Lower lobe of right lung (tissue), 2 donors: ENCODE measurements at regions not wholly inside any gene's neighbourhood (a gene's known extent, or its start where the extent isn't known, plus 50 kb on each side); places are given as distances from the start of the nearest gene placed in this dataset.

ENCODE experiments used
- ATAC-seq, 2 donors: fragments of 200-7000 bp; cut with Tn5 transposase; one replicate each; pipeline ENCODE4 v1.9.1; 2020 to 2022; ENCODE audit warnings: mild to moderate bottlenecking in 2 of 2, moderate library complexity in 2 of 2
- DNase-seq: peaks from one replicate; pipeline ENCODE4 v3.0.0-alpha.2; 2020
- H3K27ac ChIP-seq: fragments of 200-600 bp; one replicate; pipeline ENCODE4 v1.8.0; 2022
- H3K27me3 ChIP-seq: fragments of 200-600 bp; one replicate; pipeline ENCODE4 v1.8.0; 2022; ENCODE audit warnings: low read depth
- H3K36me3 ChIP-seq: fragments of 200-600 bp; one replicate; pipeline ENCODE4 v1.8.0; 2022; ENCODE audit warnings: mild to moderate bottlenecking
- H3K4me1 ChIP-seq: fragments of 200-600 bp; one replicate; pipeline ENCODE4 v1.8.0; 2022
- H3K4me3 ChIP-seq: fragments of 200-600 bp; one replicate; pipeline ENCODE4 v1.8.0; 2022; ENCODE audit warnings: mild to moderate bottlenecking
- H3K9me3 ChIP-seq: fragments of 200-600 bp; one replicate; pipeline ENCODE4 v1.8.0; 2022
- intact Hi-C: fragments of 100-400 bp; cut with DNase I; formaldehyde crosslinking; loops from one replicate; pipeline ENCODE4 v1.11.0; 2022
- TF ChIP-seq, protein P1 (sequence below): fragments of 200-600 bp; IDR thresholded peaks from one replicate; pipeline ENCODE4 v1.8.0; 2022; ENCODE audit warnings: antibody characterized with exemption, mild to moderate bottlenecking
- donor health status: DM: no; HTN: yes; CAD: no; lungs with severe emphysema.

DNA sequence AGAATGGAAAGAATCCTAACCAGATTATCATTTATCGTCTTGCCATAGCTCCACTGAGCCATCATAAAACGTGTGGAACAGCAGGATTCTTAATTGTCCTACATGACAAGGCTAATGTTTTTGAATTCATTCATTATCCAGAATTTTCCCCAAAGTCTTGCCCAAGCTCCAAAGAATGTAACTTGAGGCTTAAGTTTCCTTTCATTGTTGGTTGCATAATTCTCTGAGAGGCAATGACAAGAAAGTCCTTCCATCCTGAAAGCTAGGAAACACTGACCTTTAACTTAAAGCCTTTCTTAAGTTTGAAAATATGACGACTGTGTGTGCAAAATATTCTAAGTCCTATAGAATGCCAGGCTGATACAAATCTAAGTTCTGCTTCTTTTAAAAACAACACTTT, 546.1 kb downstream of the SUCLA2 start:
- Histone ChIP-seq H3K36me3 (no peaks in the 10 kb centered on the region), H3K4me1 (no peaks in the 10 kb centered on the region), H3K9me3 (no peaks in the 10 kb centered on the region), H3K27me3 (no peaks in the 10 kb centered on the region), H3K27ac (no peak overlapping the region), H3K4me3 (no peak overlapping the region)
- no peak for DNase-seq
- intact Hi-C loops: no loop called here
- no peak for ATAC-seq
- TF ChIP-seq, protein P1, sequence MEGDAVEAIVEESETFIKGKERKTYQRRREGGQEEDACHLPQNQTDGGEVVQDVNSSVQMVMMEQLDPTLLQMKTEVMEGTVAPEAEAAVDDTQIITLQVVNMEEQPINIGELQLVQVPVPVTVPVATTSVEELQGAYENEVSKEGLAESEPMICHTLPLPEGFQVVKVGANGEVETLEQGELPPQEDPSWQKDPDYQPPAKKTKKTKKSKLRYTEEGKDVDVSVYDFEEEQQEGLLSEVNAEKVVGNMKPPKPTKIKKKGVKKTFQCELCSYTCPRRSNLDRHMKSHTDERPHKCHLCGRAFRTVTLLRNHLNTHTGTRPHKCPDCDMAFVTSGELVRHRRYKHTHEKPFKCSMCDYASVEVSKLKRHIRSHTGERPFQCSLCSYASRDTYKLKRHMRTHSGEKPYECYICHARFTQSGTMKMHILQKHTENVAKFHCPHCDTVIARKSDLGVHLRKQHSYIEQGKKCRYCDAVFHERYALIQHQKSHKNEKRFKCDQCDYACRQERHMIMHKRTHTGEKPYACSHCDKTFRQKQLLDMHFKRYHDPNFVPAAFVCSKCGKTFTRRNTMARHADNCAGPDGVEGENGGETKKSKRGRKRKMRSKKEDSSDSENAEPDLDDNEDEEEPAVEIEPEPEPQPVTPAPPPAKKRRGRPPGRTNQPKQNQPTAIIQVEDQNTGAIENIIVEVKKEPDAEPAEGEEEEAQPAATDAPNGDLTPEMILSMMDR: no peak

- H3K36me3 ChIP-seq: no peaks in the 10 kb centered on the region
- H3K27me3 ChIP-seq: no peaks in the 10 kb centered on the region
- intact Hi-C loops: no loop called here
- H3K27ac ChIP-seq: no peak overlapping the region
- no peaks in the 10 kb centered on the region for H3K9me3 ChIP-seq
- H3K4me3 ChIP-seq: no peak overlapping the region
- DNase-seq: no peak
- ATAC-seq: no peak
- H3K4me1 ChIP-seq: no peaks in the 10 kb centered on the region
- TF ChIP-seq, protein P1: no peak
Observed at GRCh38 chr13:47437406-47437805, 540.6 kb upstream of the HTR2A start.

DNA sequence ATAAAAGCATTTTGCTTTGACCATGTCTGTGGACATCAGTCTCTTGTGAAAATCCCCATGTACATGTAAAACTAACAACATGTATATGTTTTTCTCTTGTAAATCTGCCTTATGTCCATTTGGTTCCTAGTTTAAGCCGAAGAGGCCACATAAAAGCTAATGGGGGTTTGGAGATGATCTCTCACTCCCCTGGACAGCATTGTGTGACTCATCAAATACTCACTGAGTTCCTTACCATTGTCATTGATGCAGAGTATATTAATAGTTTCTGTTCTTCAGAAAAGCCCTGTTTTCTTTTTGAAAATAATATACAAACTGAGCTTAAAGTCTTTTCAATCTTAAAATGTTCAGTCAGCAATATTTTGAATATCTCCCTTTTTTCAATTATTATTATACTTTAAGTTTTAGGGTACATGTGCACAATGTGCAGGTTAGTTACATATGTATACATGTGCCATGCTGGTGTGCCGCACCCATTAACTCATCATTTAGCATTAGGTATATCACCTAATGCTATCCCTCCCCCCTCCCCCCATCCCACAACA, 536.7 kb upstream of the HTR2A start:
- Histone ChIP-seq H3K36me3 (no peaks in the 10 kb centered on the region), H3K27ac (no peak overlapping the region), H3K4me3 (no peak overlapping the region), H3K27me3 (no peaks in the 10 kb centered on the region), H3K4me1 (no peaks in the 10 kb centered on the region), H3K9me3 (no peaks in the 10 kb centered on the region)
- intact Hi-C loops: no loop called here
- no peak for DNase-seq
- TF ChIP-seq, protein P1: no peak
- ATAC-seq: no peak

- ATAC-seq (peak in 1 of 2 donors; percentile 31), DNase-seq (no peak)
- Histone ChIP-seq H3K4me1 (no peaks in the 10 kb centered on the region), H3K4me3 (no peak overlapping the region), H3K27ac (no peak overlapping the region), H3K27me3 (no peaks in the 10 kb centered on the region), H3K9me3 (no peaks in the 10 kb centered on the region), H3K36me3 (no peaks in the 10 kb centered on the region)
- intact Hi-C loops: no loop called here
- TF ChIP-seq, protein P1: no peak
Observed at GRCh38 chr13:47426126-47426849, 529.4 kb upstream of the HTR2A start.

DNA sequence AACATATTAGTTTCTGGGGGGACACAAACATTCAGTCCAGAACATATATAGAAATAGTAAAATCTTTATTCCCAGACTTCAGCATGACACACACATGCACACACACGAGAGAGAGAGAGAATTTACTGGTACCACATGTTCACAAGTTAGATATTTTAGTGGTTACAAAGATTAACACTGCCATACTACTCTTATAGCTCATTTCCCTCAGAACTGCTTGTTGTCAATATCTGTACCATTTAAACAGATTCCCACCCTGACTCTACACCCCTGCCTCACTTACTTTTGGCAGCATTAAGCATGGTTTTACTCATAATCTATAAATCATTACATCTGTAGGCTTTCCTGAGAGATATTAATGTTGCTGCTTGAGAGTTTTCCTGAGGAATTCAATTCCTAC, 524.7 kb upstream of the HTR2A start:
- H3K4me3 ChIP-seq: no peak overlapping the region
- no peaks in the 10 kb centered on the region for H3K4me1 ChIP-seq
- TF ChIP-seq, protein P1: no peak
- no peaks in the 10 kb centered on the region for H3K27me3 ChIP-seq
- no peak overlapping the region for H3K27ac ChIP-seq
- no peak for ATAC-seq
- H3K9me3 ChIP-seq: no peaks in the 10 kb centered on the region
- intact Hi-C loops: no loop called here
- no peak for DNase-seq
- H3K36me3 ChIP-seq: no peaks in the 10 kb centered on the region
